Thyroid gland (tissue), 4 donors: ENCODE measurements at regions not wholly inside any gene's neighbourhood (a gene's known extent, or its start where the extent isn't known, plus 50 kb on each side); places are given as distances from the start of the nearest gene placed in this dataset.

Source experiments
- DNase-seq, 2 donors: peaks; one replicate each; pipeline ENCODE4 v3.0.0-alpha.2; 2019
- H3K27ac ChIP-seq, 3 donors: fragments of 200-600 bp; sonication (generic); 1 replicate in 2 of 3; 2 replicates in 1 of 3; pipeline ENCODE4 v1.5.1; 2016 to 2019; ENCODE audit warnings: mild to moderate bottlenecking in 1 of 3, moderate library complexity in 1 of 3
- H3K27me3 ChIP-seq: fragments of 200-600 bp; sonication (generic); one replicate; pipeline ENCODE4 v1.5.1; 2019
- H3K36me3 ChIP-seq, 2 donors: fragments of 200-600 bp; sonication (generic); one replicate each; pipeline ENCODE4 v1.5.1; 2016 to 2019
- H3K4me1 ChIP-seq, 2 donors: fragments of 200-600 bp; sonication (generic); one replicate each; pipeline ENCODE4 v1.5.1; 2017 to 2019
- H3K4me3 ChIP-seq, 3 donors: fragments of 200-600 bp; sonication (generic); replicated peaks in 1 of 3; 1 replicate in 2 of 3; 2 replicates in 1 of 3; pipeline ENCODE4 v1.5.1; 2016; ENCODE audit warnings: mild to moderate bottlenecking in 1 of 3
- H3K9me3 ChIP-seq: fragments of 200-600 bp; sonication (generic); one replicate; pipeline ENCODE4 v1.5.1; 2017
- POLR2A ChIP-seq, 2 donors: fragments of 450-650 bp; IDR thresholded peaks; one replicate each; pipeline ENCODE4 v1.6.1; 2017; ENCODE audit warnings: antibody characterized with exemption in 2 of 2, mild to moderate bottlenecking in 2 of 2, moderate library complexity in 1 of 2
- WGBS, 2 donors: methylation state at CpG; one replicate each; pipeline ENCODE4 v1.1.5; 2017; 5-methylcytosine and 5-hydroxymethylcytosine counted together
- intact Hi-C: fragments of 100-400 bp; cut with DNase I; formaldehyde crosslinking; loops from one replicate; pipeline ENCODE4 v1.15.1; 2023
- TF ChIP-seq, protein P1 (sequence below), 6 experiments: fragments of 200-600 bp in 3 of 6; fragments of 450-650 bp in 3 of 6; sonication (generic) in 3 of 6; IDR thresholded peaks; one replicate each; pipeline ENCODE4 v1.5.1; 2016 to 2019; ENCODE audit warnings: antibody characterized with exemption in 6 of 6, mild to moderate bottlenecking in 2 of 6, inconsistent platforms in 1 of 6, moderate library complexity in 1 of 6

GRCh38 chr4:81951891-81952455, 421.8 kb downstream of the HNRNPD start:
- Histone ChIP-seq H3K27me3 (no peaks in the 10 kb centered on the region), H3K9me3 (no peaks in the 10 kb centered on the region)
- WGBS, 2 donors, result 94 to 100% methylated on average over 2 to 3 of the region's 3 CpGs

DNA sequence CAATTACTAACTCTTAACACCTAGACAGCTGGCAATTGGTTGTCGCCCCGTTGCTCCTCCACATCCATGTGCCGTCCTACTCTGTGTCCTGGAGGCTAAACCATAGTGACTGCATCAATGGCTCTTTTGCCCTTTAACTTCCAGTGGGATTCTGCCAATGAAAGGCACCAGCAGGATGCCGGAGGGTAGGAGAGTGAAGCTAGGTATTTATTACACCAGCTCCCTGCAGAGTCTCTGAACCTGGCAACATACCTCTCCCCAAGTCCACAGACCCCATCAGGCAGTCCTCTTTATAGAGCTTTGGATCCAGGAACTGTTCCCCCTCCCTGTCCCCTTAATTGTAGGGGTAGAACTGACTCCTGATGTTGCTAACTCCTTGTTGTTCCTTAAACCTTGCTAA, 426.8 kb downstream of the HNRNPD start:
- no peak overlapping the region for H3K4me3 ChIP-seq
- intact Hi-C loops, result no loop called here
- peaks cover 0 to 4% of the 10 kb centered on the region in 2 donors for H3K4me1 ChIP-seq
- DNase-seq, result no peak
- TF ChIP-seq, protein P1, sequence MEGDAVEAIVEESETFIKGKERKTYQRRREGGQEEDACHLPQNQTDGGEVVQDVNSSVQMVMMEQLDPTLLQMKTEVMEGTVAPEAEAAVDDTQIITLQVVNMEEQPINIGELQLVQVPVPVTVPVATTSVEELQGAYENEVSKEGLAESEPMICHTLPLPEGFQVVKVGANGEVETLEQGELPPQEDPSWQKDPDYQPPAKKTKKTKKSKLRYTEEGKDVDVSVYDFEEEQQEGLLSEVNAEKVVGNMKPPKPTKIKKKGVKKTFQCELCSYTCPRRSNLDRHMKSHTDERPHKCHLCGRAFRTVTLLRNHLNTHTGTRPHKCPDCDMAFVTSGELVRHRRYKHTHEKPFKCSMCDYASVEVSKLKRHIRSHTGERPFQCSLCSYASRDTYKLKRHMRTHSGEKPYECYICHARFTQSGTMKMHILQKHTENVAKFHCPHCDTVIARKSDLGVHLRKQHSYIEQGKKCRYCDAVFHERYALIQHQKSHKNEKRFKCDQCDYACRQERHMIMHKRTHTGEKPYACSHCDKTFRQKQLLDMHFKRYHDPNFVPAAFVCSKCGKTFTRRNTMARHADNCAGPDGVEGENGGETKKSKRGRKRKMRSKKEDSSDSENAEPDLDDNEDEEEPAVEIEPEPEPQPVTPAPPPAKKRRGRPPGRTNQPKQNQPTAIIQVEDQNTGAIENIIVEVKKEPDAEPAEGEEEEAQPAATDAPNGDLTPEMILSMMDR (IDR thresholded peaks at IDR 0.05), result no peak
- TF ChIP-seq POLR2A (IDR thresholded peaks at IDR 0.05), result no peak
- WGBS, 2 donors, result 56 to 61% methylated on average over 4 of the region's 4 CpGs
- H3K36me3 ChIP-seq, result no peaks in the 10 kb centered on the region
- no peak overlapping the region for H3K27ac ChIP-seq
- no peaks in the 10 kb centered on the region for H3K9me3 ChIP-seq
- no peaks in the 10 kb centered on the region for H3K27me3 ChIP-seq

More at GRCh38 chr4:81951891-81952455, 421.8 kb downstream of the HNRNPD start:
- Histone ChIP-seq H3K36me3 (no peaks in the 10 kb centered on the region), H3K4me1 (peaks cover 0 to 17% of the 10 kb centered on the region in 2 donors), H3K4me3 (no peak overlapping the region), H3K27ac (no peak overlapping the region)
- TF ChIP-seq POLR2A (IDR thresholded peaks at IDR 0.05), result no peak
- TF ChIP-seq, protein P1 (IDR thresholded peaks at IDR 0.05), result no peak
- no peak for DNase-seq
- intact Hi-C loops, result no loop called here

DNA sequence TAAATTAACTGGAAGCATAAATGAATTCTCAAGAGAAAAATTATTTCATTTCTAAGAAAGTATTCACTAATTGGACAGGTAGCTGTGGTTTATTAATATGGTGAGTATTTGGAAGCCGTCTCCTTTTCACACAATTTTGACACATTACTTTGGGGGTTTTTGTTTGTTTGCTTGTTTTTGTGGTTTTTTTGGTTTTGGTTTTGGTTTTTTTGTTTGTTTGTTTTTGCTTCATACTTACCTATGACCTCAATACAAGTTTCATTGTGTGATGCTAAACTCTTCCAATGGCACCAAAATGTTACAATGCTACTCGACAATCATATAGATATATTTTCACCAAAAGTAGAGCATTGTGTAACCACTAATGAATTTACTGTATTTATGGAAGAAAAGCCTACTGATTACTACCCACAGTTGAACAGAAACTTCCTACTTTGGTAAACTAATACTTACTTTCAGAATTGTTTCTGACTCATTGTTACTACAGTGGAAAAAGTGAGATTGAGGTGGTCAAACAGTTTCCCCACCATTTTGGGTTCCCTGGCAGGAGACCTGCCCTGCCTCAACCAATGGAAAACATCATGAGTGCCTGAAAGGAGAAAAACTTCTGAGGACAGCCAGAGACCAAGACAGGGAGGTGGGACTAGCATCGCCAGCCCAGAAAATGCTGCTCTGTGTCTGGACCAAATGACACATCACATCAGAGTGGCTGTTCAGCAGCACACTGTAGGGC, 443.1 kb downstream of the HNRNPD start:
- WGBS, 2 donors, result 89 to 93% methylated on average over 3 of the region's 3 CpGs
- H3K9me3 ChIP-seq, result no peaks in the 10 kb centered on the region
- H3K4me1 ChIP-seq, result no peaks in the 10 kb centered on the region
- no peak for DNase-seq
- H3K27me3 ChIP-seq, result no peaks in the 10 kb centered on the region
- no peaks in the 10 kb centered on the region for H3K36me3 ChIP-seq
- H3K4me3 ChIP-seq, result no peak overlapping the region
- TF ChIP-seq, protein P1 (IDR thresholded peaks at IDR 0.05), result no peak
- TF ChIP-seq POLR2A (IDR thresholded peaks at IDR 0.05), result no peak
- H3K27ac ChIP-seq, result no peak overlapping the region
- intact Hi-C loops, result no loop called here

DNA sequence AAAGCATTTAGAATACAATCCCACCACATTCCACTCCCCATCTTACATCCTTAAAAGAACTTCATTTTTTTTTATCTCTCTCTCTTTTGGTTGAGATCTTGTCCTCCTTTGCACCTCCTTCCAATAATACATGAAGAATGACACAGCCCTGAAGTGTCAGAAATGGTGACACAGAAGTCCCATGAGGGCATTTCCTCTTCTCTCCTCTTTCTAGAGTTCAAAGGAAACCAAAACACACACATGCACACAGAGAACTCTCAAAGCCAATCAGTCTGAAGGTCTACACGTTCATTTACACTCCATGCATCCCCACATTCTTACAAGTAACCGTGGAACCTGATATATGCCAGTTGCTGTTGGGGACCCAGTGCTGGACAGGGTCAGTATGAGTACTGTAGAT, 450.7 kb downstream of the HNRNPD start:
- DNase-seq, result no peak
- Histone ChIP-seq H3K4me3 (no peak overlapping the region), H3K9me3 (no peaks in the 10 kb centered on the region), H3K27ac (no peak overlapping the region), H3K4me1 (no peaks in the 10 kb centered on the region), H3K27me3 (no peaks in the 10 kb centered on the region), H3K36me3 (no peaks in the 10 kb centered on the region)
- 50 to 59% methylated on average over 2 of the region's 2 CpGs for WGBS, 2 donors
- intact Hi-C loops, result no loop called here
- TF ChIP-seq, protein P1 (IDR thresholded peaks at IDR 0.05), result no peak
- no peak for TF ChIP-seq POLR2A (IDR thresholded peaks at IDR 0.05)

GRCh38 chr4:81922313-81922712, 450.6 kb upstream of the RASGEF1B start:
- H3K36me3 ChIP-seq, result no peaks in the 10 kb centered on the region
- WGBS, 2 donors, result 75 to 78% methylated on average over 3 of the region's 3 CpGs
- no peak overlapping the region for H3K27ac ChIP-seq
- TF ChIP-seq, protein P1 (IDR thresholded peaks at IDR 0.05), result no peak
- no peak for TF ChIP-seq POLR2A (IDR thresholded peaks at IDR 0.05)
- intact Hi-C loops, result no loop called here
- no peak for DNase-seq
- no peaks in the 10 kb centered on the region for H3K4me1 ChIP-seq
- H3K9me3 ChIP-seq, result no peaks in the 10 kb centered on the region
- H3K4me3 ChIP-seq, result no peak overlapping the region
- no peaks in the 10 kb centered on the region for H3K27me3 ChIP-seq
